GM12891 (cell line): ENCODE measurements at regions not wholly inside any gene's neighbourhood (a gene's known extent, or its start where the extent isn't known, plus 50 kb on each side); places are given as distances from the start of the nearest gene placed in this dataset.

ENCODE experiments used
- DNase-seq: peaks from one replicate; pipeline ENCODE4 v3.0.0; 2011; ENCODE audit warnings: low spot score; ENCODE audit not compliant: insufficient read length
- FAIRE-seq: peaks from 2 replicates; lab custom pipeline; 2011; peaks lifted over from hg19 to GRCh38; lab: Jason Lieb, UNC
- PAX5 ChIP-seq: IDR thresholded peaks from 2 replicates; pipeline ENCODE4 v1.6.1; 2011; ENCODE audit warnings: low read length, moderate library complexity, mild to moderate bottlenecking; ENCODE audit not compliant: insufficient read depth, severe bottlenecking
- POLR2A ChIP-seq: IDR thresholded peaks from 2 replicates; pipeline ENCODE4 v1.6.1; 2011; ENCODE audit warnings: low read depth, low read length, control low read depth
- POLR2AphosphoS5 ChIP-seq: IDR thresholded peaks from 2 replicates; pipeline ENCODE4 v1.6.1; 2011; ENCODE audit warnings: low read depth, low read length, control low read depth
- POU2F2 ChIP-seq: IDR thresholded peaks from 2 replicates; pipeline ENCODE4 v1.6.1; 2011; ENCODE audit warnings: low read depth, mild to moderate bottlenecking, control low read depth, low read length, moderate library complexity
- SPI1 ChIP-seq: IDR thresholded peaks from 2 replicates; pipeline ENCODE4 v1.6.1; 2011; ENCODE audit warnings: low read depth, low read length, control low read depth
- TAF1 ChIP-seq: IDR thresholded peaks from 2 replicates; pipeline ENCODE4 v1.6.1; 2011; ENCODE audit warnings: low read depth, low read length, control low read depth

GRCh38 chr2:19020144-19021099 lies 338.0 kb downstream of the OSR1 start:
- TF ChIP-seq POLR2A (no peak), TAF1 (no peak), PAX5 (no peak), POU2F2 (no peak)
- DNase-seq = no peak
- FAIRE-seq = no peak

- FAIRE-seq (no peak), DNase-seq (no peak)
- TF ChIP-seq TAF1 = no peak
- TF ChIP-seq SPI1 = no peak
- no peak for TF ChIP-seq POU2F2
- no peak for TF ChIP-seq POLR2A
- no peak for TF ChIP-seq POLR2AphosphoS5
- no peak for TF ChIP-seq PAX5
Measured at GRCh38 chr2:19009510-19009909, 348.9 kb downstream of the OSR1 start.

GRCh38 chr2:19003554-19003953 lies 354.9 kb downstream of the OSR1 start:
- DNase-seq (no peak), FAIRE-seq (no peak)
- TF ChIP-seq POLR2A (no peak), TAF1 (no peak), PAX5 (no peak), SPI1 (no peak), POU2F2 (no peak), POLR2AphosphoS5 (no peak)

GRCh38 chr2:19000776-19001175 lies 357.6 kb downstream of the OSR1 start:
- DNase-seq (no peak), FAIRE-seq (no peak)
- no peak for TF ChIP-seq POLR2A
- no peak for TF ChIP-seq POLR2AphosphoS5
- no peak for TF ChIP-seq TAF1
- TF ChIP-seq SPI1 = no peak
- no peak for TF ChIP-seq POU2F2
- no peak for TF ChIP-seq PAX5

GRCh38 chr2:18999198-18999597 lies 359.2 kb downstream of the OSR1 start:
- FAIRE-seq (no peak), DNase-seq (no peak)
- no peak for TF ChIP-seq PAX5
- no peak for TF ChIP-seq POLR2AphosphoS5
- TF ChIP-seq POU2F2 = no peak
- TF ChIP-seq SPI1 = no peak
- TF ChIP-seq POLR2A = no peak
- TF ChIP-seq TAF1 = no peak

GRCh38 chr2:18998491-18998890 lies 359.9 kb downstream of the OSR1 start:
- TF ChIP-seq TAF1 (no peak), PAX5 (no peak), POLR2A (no peak), SPI1 (no peak)
- FAIRE-seq = no peak
- DNase-seq = no peak

- DNase-seq (no peak), FAIRE-seq (no peak)
- no peak for TF ChIP-seq TAF1
- TF ChIP-seq PAX5 = no peak
- no peak for TF ChIP-seq SPI1
- TF ChIP-seq POLR2AphosphoS5 = no peak
- TF ChIP-seq POU2F2 = no peak
- TF ChIP-seq POLR2A = no peak
Measured at GRCh38 chr2:18993756-18994338, 364.6 kb downstream of the OSR1 start.

GRCh38 chr2:18991177-18992168 lies 366.9 kb downstream of the OSR1 start:
- DNase-seq (no peak), FAIRE-seq (no peak)
- no peak for TF ChIP-seq SPI1

GRCh38 chr2:18988631-18989232 lies 369.7 kb downstream of the OSR1 start:
- FAIRE-seq = no peak
- no peak for DNase-seq
- TF ChIP-seq POLR2A (no peak), POU2F2 (no peak), SPI1 (no peak), PAX5 (no peak), POLR2AphosphoS5 (no peak), TAF1 (no peak)
